Keratinocyte (primary cell): ENCODE measurements at regions not wholly inside any gene's neighbourhood (a gene's known extent, or its start where the extent isn't known, plus 50 kb on each side); places are given as distances from the start of the nearest gene placed in this dataset.

Source experiments
- DNase-seq: peaks from one replicate; pipeline ENCODE4 v3.0.0-alpha.2; 2011; ENCODE audit warnings: low read depth, missing footprints, low spot score
- FAIRE-seq: peaks from 2 replicates; lab custom pipeline; 2011; peaks lifted over from hg19 to GRCh38; lab: Jason Lieb, UNC
- H2AFZ ChIP-seq: 2 replicates; pipeline ENCODE4 v1.6.0; 2012; ENCODE audit warnings: low read length, control low read depth, inconsistent platforms; ENCODE audit not compliant: control insufficient read depth
- H3K27ac ChIP-seq: 2 replicates; pipeline ENCODE4 v1.5.1; 2011; ENCODE audit warnings: low read length; ENCODE audit not compliant: control insufficient read depth, insufficient read depth
- H3K27me3 ChIP-seq: 3 replicates; pipeline ENCODE4 v1.6.0; 2011; ENCODE audit warnings: low read length; ENCODE audit not compliant: control insufficient read depth, insufficient read depth; ENCODE audit errors: extremely low read depth
- H3K36me3 ChIP-seq, 2 experiments: 2 replicates in 1 of 2; 3 replicates in 1 of 2; pipeline ENCODE4 v1.5.1; 2011; ENCODE audit warnings: low read length in 2 of 2, mild to moderate bottlenecking in 1 of 2; ENCODE audit not compliant: control insufficient read depth in 2 of 2, insufficient read depth in 2 of 2; ENCODE audit errors: extremely low read depth in 1 of 2
- H3K4me1 ChIP-seq: 3 replicates; pipeline ENCODE4 v1.5.1; 2011; ENCODE audit warnings: low read length; ENCODE audit not compliant: control insufficient read depth, insufficient read depth; ENCODE audit errors: extremely low read depth
- H3K4me2 ChIP-seq: 3 replicates; pipeline ENCODE4 v1.6.0; 2011; ENCODE audit warnings: low read depth, low read length; ENCODE audit not compliant: control insufficient read depth, insufficient read depth; ENCODE audit errors: extremely low read depth
- H3K4me3 ChIP-seq, 3 experiments: fragments of 200-600 bp in 1 of 3; sonication (generic) in 1 of 3; 2 replicates in 2 of 3; 3 replicates in 1 of 3; pipeline ENCODE4 v1.5.1; 2011 to 2016; ENCODE audit warnings: low read length in 3 of 3, mild to moderate bottlenecking in 3 of 3, control low read depth in 2 of 3, inconsistent platforms in 1 of 3, low read depth in 1 of 3, mixed read lengths in 1 of 3, mixed run types in 1 of 3, moderate library complexity in 1 of 3; ENCODE audit not compliant: control insufficient read depth in 2 of 3, insufficient read depth in 2 of 3; ENCODE audit errors: extremely low read depth in 1 of 3
- H3K79me2 ChIP-seq: 2 replicates; pipeline ENCODE4 v1.6.0; 2012; ENCODE audit warnings: low read length; ENCODE audit not compliant: control insufficient read depth, insufficient read depth
- H3K9ac ChIP-seq: 3 replicates; pipeline ENCODE4 v1.6.0; 2011; ENCODE audit warnings: low read length; ENCODE audit not compliant: control insufficient read depth, insufficient read depth; ENCODE audit errors: extremely low read depth
- H3K9me1 ChIP-seq: 3 replicates; pipeline ENCODE4 v1.6.0; 2011; ENCODE audit warnings: low read length; ENCODE audit not compliant: control insufficient read depth, insufficient read depth; ENCODE audit errors: extremely low read depth
- H3K9me3 ChIP-seq: 2 replicates; pipeline ENCODE4 v1.5.1; 2012; ENCODE audit warnings: low read depth, low read length; ENCODE audit not compliant: control insufficient read depth
- H4K20me1 ChIP-seq: 3 replicates; pipeline ENCODE4 v1.6.0; 2011; ENCODE audit warnings: low read length; ENCODE audit not compliant: control insufficient read depth, insufficient read depth; ENCODE audit errors: extremely low read depth
- CTCF ChIP-seq, 3 experiments: IDR thresholded peaks in 1 of 3; conservative IDR thresholded peaks in 1 of 3; optimal IDR thresholded peaks in 1 of 3; 2 replicates in 2 of 3; 3 replicates in 1 of 3; pipeline versions ENCODE3 to v1.5.1; 2011; ENCODE audit warnings: low read length in 3 of 3, mild to moderate bottlenecking in 3 of 3, moderate library complexity in 2 of 3, control low read depth in 1 of 3, inconsistent platforms in 1 of 3; ENCODE audit not compliant: insufficient read depth in 2 of 3; ENCODE audit errors: extremely low read depth in 1 of 3
- EZH2 ChIP-seq: IDR thresholded peaks from one replicate; pipeline ENCODE4 v1.6.1; 2012; ENCODE audit warnings: inconsistent platforms, mild to moderate bottlenecking, low read length, moderate library complexity
- dilution Hi-C: fragments of 300-500 bp; cut with MboI; formaldehyde crosslinking; loops from one replicate; pipeline ENCODE4 v1.7.0; 2020; ENCODE audit warnings: low sequenced_read_pairs; ENCODE audit not compliant: extremely low pct_ligation_motif_present

GRCh38 chr10:109698882-109699664 lies 224.2 kb downstream of the XPNPEP1 start:
- Histone ChIP-seq H3K9me3 (no peaks in the 10 kb centered on the region), H3K4me1 (no peaks in the 10 kb centered on the region), H3K27me3 (no peaks in the 10 kb centered on the region), H3K4me3 (no peak overlapping the region), H3K27ac (no peak overlapping the region), H3K9me1 (no peaks in the 10 kb centered on the region), H2AFZ (no peak overlapping the region), H3K79me2 (no peaks in the 10 kb centered on the region), H3K36me3 (no peaks in the 10 kb centered on the region), H4K20me1 (no peaks in the 10 kb centered on the region), H3K4me2 (no peak overlapping the region), H3K9ac (no peak overlapping the region)
- no peak for TF ChIP-seq EZH2
- TF ChIP-seq CTCF (optimal IDR thresholded peaks at IDR 0.05 in 1 of 3, IDR thresholded peaks at IDR 0.05 in 1 of 3, conservative IDR thresholded peaks at IDR 0.05 in 1 of 3; ENCODE audit: extremely low read depth in 1 of 3, insufficient read depth in 2 of 3, low read length in 3 of 3): no peak
- dilution Hi-C loops: no loop called here
- no peak for DNase-seq
- no peak for FAIRE-seq

- no peaks in the 10 kb centered on the region for H3K27me3 ChIP-seq
- H3K9ac ChIP-seq: no peak overlapping the region
- H3K27ac ChIP-seq: no peak overlapping the region
- FAIRE-seq (no peak), DNase-seq (no peak)
- no peak overlapping the region for H3K4me2 ChIP-seq
- no peaks in the 10 kb centered on the region for H3K36me3 ChIP-seq
- H4K20me1 ChIP-seq: no peaks in the 10 kb centered on the region
- H2AFZ ChIP-seq: no peak overlapping the region
- no peaks in the 10 kb centered on the region for H3K9me3 ChIP-seq
- no peaks in the 10 kb centered on the region for H3K4me1 ChIP-seq
- H3K9me1 ChIP-seq: no peaks in the 10 kb centered on the region
- dilution Hi-C loops: no loop called here
- TF ChIP-seq CTCF (optimal IDR thresholded peaks at IDR 0.05 in 1 of 3, IDR thresholded peaks at IDR 0.05 in 1 of 3, conservative IDR thresholded peaks at IDR 0.05 in 1 of 3; ENCODE audit: extremely low read depth in 1 of 3, insufficient read depth in 2 of 3, low read length in 3 of 3) (no peak), EZH2 (no peak)
- H3K4me3 ChIP-seq: no peak overlapping the region
- no peaks in the 10 kb centered on the region for H3K79me2 ChIP-seq
These were observed 225.2 kb downstream of the XPNPEP1 start for GRCh38 chr10:109698086-109698485.
